BLaER1 (cell line): ENCODE measurements at regions not wholly inside any gene's neighbourhood (a gene's known extent, or its start where the extent isn't known, plus 50 kb on each side); places are given as distances from the start of the nearest gene placed in this dataset.

Experiments
- H3K27ac ChIP-seq: shearing (Covaris generic); formaldehyde crosslinking; 2 replicates; pipeline ENCODE4 v1.8.1; 2022
- H3K27me3 ChIP-seq: shearing (Covaris generic); formaldehyde crosslinking; 2 replicates; pipeline ENCODE4 v1.8.1; 2022
- H3K36me3 ChIP-seq: shearing (Covaris generic); formaldehyde crosslinking; 2 replicates; pipeline ENCODE4 v1.8.1; 2022
- H3K4me1 ChIP-seq: shearing (Covaris generic); formaldehyde crosslinking; 2 replicates; pipeline ENCODE4 v1.8.1; 2022
- H3K4me2 ChIP-seq: shearing (Covaris generic); formaldehyde crosslinking; 2 replicates; pipeline ENCODE4 v1.8.1; 2022
- H3K4me3 ChIP-seq: shearing (Covaris generic); formaldehyde crosslinking; 2 replicates; pipeline ENCODE4 v1.8.1; 2022
- H3K9ac ChIP-seq: shearing (Covaris generic); formaldehyde crosslinking; 2 replicates; pipeline ENCODE4 v1.8.1; 2022
- H3K9me3 ChIP-seq: shearing (Covaris generic); formaldehyde crosslinking; 2 replicates; pipeline ENCODE4 v1.8.1; 2022
- H4K20me1 ChIP-seq: shearing (Covaris generic); formaldehyde crosslinking; 2 replicates; pipeline ENCODE4 v1.8.1; 2022
- Cebpa-rat ChIP-seq: shearing (Covaris generic); IDR thresholded peaks from 2 replicates; pipeline ENCODE4 v1.8.1; 2022

DNA sequence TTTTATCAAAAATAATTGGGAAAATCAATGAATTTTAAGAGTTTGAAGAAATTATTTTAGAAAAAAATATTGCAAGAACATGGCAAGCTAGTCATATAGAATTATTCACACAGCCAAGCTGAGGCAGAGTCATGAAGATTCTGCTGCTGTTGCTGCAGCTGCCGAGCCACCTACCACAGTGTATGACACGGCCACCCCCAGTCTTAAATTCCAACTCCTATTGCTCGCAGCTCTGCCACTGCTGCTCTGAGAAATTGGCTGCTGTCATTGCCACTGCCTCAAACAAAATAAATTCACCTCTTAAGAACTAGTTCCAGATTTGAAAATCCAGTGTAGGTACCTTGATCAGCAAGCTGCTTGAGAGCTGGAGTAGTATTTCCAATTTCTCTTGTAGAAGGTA is 1318.8 kb upstream of the ACO1 start:
- no peak overlapping the region for H3K4me3 ChIP-seq
- no peaks in the 10 kb centered on the region for H3K27me3 ChIP-seq
- no peaks in the 10 kb centered on the region for H4K20me1 ChIP-seq

DNA sequence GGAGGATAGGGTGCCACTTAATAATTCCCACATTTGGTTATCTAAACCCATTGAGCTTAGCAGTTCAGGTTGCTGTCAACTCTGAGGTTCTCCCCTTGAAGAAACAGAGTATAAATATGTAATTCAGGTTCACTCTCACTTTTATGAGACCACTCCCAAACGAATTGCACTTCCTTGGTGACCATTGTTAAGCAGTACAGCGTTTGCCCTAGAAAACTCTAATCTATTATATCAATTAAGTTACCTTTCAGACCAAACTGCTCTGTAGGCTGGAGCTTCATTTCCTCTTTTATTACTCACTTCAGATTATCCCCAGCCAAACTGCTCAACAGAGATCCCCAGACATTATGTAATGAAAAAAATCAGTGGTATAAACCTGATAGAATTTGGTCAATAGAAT is 1317.0 kb upstream of the ACO1 start:
- TF ChIP-seq Cebpa-rat = no peak
- Histone ChIP-seq H3K9ac (no peak overlapping the region), H4K20me1 (no peaks in the 10 kb centered on the region), H3K27me3 (no peaks in the 10 kb centered on the region), H3K9me3 (no peaks in the 10 kb centered on the region), H3K27ac (no peak overlapping the region), H3K4me1 (no peaks in the 10 kb centered on the region), H3K4me3 (no peak overlapping the region), H3K4me2 (no peak overlapping the region), H3K36me3 (no peaks in the 10 kb centered on the region)

More for the DNA sequence above, 1318.8 kb upstream of the ACO1 start:
- Histone ChIP-seq H3K9me3 (no peaks in the 10 kb centered on the region), H3K4me2 (no peak overlapping the region), H3K27ac (no peak overlapping the region), H3K9ac (no peak overlapping the region), H3K4me1 (no peaks in the 10 kb centered on the region), H3K36me3 (no peaks in the 10 kb centered on the region)
- no peak for TF ChIP-seq Cebpa-rat

DNA sequence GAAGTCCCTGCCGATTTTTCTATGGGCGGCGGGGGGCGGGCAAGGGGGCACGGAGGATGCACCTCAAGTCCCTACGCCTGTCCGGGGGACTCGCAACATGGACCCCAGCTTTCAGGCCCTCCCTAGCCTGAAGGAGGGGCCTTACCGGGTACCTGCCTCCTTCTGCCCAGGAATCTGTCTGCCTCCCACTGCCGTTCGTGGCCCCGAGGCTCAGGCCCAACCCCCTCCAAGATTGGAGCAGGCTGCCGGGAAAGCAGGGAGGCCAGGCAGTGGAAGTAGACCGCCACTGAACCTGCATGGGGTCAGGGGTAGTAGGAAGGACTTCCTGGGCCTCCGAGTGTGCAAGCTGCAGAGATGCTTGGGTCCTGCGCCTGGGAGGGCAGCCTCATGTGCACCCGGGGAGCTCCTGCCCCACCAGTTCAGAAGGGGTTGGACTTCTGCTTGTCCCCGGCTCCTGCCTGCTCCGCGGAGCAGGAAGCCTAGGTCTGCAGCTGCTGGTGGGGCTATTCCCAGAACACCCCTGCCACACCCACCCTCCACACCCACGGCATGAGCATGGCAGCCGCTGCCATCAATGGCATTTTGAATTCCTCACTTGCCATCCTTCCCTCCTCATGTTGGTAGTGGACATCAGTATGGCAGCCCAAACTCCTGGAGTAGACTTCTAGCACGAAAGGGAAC is 1312.7 kb upstream of the ACO1 start:
- TF ChIP-seq Cebpa-rat = no peak
- no peak overlapping the region for H3K27ac ChIP-seq
- no peak overlapping the region for H3K4me2 ChIP-seq
- H3K27me3 ChIP-seq = no peaks in the 10 kb centered on the region
- no peaks in the 10 kb centered on the region for H4K20me1 ChIP-seq
- no peaks in the 10 kb centered on the region for H3K4me1 ChIP-seq
- H3K36me3 ChIP-seq = no peaks in the 10 kb centered on the region
- no peaks in the 10 kb centered on the region for H3K9me3 ChIP-seq
- H3K9ac ChIP-seq = no peak overlapping the region
- no peak overlapping the region for H3K4me3 ChIP-seq

DNA sequence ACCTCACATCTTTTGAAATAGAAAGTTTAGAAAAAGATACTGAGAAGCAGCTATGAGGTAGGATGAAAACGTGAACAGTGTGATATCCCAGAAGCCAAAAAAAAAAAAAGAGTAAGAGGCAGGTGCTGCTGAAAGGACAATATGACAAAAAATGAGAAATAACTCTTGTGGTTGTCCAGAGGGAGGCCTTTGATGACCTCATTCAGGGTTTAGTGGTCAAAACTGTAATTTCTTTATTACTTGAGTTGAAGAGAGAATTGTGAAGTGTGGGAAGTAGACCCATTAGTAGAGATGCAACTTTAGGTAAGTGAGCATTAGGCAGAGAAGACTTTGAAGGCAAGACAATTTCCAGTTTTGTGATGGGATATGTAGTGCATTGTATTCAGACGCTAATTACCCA is 1306.3 kb upstream of the ACO1 start:
- H3K27ac ChIP-seq = no peak overlapping the region
- no peaks in the 10 kb centered on the region for H3K36me3 ChIP-seq
- H3K4me3 ChIP-seq = no peak overlapping the region
- no peak overlapping the region for H3K4me2 ChIP-seq
- no peaks in the 10 kb centered on the region for H3K4me1 ChIP-seq
- no peaks in the 10 kb centered on the region for H3K9me3 ChIP-seq
- no peak for TF ChIP-seq Cebpa-rat
- H3K27me3 ChIP-seq = no peaks in the 10 kb centered on the region
- H3K9ac ChIP-seq = no peak overlapping the region
- no peaks in the 10 kb centered on the region for H4K20me1 ChIP-seq

DNA sequence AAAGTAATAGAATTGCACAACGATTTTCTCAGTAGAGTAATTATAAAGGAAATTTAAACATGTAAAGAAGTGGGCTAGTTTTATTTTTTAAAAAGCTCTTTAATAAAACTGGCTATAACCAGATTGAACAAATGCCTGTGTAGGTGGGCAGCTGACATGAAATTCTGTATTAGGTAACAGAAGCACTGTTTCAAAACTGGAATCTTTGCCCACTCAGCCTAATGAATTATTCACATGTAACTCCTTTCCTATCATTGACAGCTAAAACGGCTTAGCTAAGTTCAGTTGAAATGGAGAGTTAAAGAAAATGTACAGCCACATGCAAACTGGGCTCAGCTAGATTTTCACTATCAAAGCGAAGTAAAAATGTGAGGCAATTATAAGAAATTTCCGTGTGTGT is 1300.1 kb upstream of the ACO1 start:
- Histone ChIP-seq H3K4me3 (no peak overlapping the region), H3K4me1 (no peaks in the 10 kb centered on the region), H3K27ac (no peak overlapping the region), H3K9me3 (no peaks in the 10 kb centered on the region), H3K27me3 (no peaks in the 10 kb centered on the region), H3K4me2 (no peak overlapping the region), H4K20me1 (no peaks in the 10 kb centered on the region), H3K9ac (no peak overlapping the region), H3K36me3 (no peaks in the 10 kb centered on the region)
- TF ChIP-seq Cebpa-rat = no peak

DNA sequence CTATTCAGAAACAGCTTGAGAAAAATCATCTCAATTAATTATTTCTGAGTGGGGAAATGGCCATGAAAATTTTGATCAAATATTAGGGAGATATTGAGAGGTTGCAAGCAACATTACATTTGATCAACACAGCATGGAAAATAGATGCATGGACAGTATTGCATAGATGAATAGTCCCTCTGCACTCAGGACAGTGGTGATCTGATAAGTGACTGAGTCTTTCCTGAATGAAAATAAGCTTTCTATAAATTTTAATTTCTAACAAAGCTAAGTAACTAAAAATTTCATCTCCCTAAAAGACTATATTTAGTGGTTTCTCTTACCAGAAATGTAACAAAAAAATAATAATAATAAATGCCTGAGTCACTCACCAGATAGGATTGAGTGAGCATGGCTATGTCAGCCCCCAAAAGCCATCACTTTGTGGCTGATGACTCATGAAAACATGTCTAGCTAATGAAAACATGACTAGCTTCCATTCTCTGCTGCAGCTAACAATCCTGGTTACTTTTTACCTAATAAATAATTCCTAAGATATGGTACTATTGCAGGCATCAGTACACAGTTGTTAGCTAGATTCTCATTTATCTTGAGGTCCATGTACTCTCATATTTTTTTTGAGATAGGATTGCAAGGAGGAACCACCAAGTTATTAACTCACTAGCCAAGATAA is 1294.8 kb upstream of the ACO1 start:
- no peaks in the 10 kb centered on the region for H4K20me1 ChIP-seq
- TF ChIP-seq Cebpa-rat = no peak
- no peak overlapping the region for H3K9ac ChIP-seq
- H3K27me3 ChIP-seq = no peaks in the 10 kb centered on the region
- no peaks in the 10 kb centered on the region for H3K9me3 ChIP-seq
- H3K27ac ChIP-seq = no peak overlapping the region
- H3K4me3 ChIP-seq = no peak overlapping the region
- no peaks in the 10 kb centered on the region for H3K4me1 ChIP-seq
- no peaks in the 10 kb centered on the region for H3K36me3 ChIP-seq
- H3K4me2 ChIP-seq = no peak overlapping the region

DNA sequence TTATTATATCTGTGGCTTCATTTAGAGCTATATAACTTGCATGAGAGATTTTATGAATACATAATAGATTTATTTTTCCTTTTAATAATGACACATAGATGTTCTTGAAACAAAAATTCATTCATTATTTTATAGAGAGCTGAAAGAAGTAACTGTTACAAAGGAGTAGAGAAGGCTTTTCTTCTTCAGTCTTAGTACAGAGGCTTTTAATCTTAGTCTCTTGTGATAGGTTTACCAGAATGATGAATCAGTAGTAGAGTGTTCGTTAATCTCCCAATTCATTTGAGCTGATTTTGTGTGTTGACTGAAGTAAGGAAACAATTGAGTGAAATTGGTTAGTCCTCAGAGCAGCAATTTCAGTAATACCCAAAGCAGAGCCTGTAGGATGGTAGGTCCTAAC is 1284.1 kb upstream of the ACO1 start:
- Histone ChIP-seq H3K4me1 (peaks cover 8% of the 10 kb centered on the region), H4K20me1 (no peaks in the 10 kb centered on the region), H3K9ac (no peak overlapping the region), H3K36me3 (no peaks in the 10 kb centered on the region), H3K9me3 (no peaks in the 10 kb centered on the region), H3K4me2 (no peak overlapping the region), H3K27ac (no peak overlapping the region), H3K27me3 (no peaks in the 10 kb centered on the region), H3K4me3 (no peak overlapping the region)
- TF ChIP-seq Cebpa-rat = no peak

DNA sequence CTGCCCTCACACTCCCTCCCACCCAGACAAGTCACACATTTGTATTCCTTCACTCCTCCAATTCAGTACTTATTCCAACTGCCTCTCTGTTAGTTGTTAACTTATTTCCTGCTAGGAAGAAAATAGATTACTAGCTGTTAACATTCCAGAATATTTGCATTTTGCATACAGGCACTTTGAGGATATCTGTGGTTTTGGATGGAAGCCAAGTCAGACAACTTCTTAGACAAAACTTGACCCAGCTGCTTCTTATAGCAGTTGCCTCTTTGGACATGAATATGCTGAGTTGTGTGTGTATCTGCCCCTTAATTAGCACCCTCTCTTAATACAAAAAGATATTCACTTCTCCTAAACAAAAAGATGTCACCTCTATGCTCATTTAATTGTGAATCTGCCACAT is 1280.6 kb upstream of the ACO1 start:
- no peaks in the 10 kb centered on the region for H3K9me3 ChIP-seq
- TF ChIP-seq Cebpa-rat = no peak

DNA sequence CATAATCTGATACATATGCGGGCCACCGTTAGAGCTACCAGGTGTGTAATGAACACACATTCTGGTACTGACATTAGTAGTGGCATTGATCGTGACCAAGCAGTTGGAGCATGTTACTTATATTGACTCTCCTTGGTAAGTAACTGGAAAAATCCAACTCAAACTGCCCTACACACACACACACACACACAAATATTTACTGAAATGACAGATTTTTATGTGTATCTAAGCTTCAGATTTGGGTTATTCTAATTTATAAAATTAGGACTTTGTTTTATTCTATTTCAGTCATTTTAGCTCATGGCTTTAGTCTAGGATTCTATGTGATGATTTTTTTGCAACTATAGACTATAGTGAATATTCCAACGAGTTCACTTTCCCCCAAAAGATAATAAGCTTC is 1280.2 kb upstream of the ACO1 start:
- Histone ChIP-seq H3K9me3 (no peaks in the 10 kb centered on the region), H3K36me3 (no peaks in the 10 kb centered on the region), H3K9ac (no peak overlapping the region), H3K4me1 (peaks cover 8% of the 10 kb centered on the region), H3K4me3 (no peak overlapping the region), H4K20me1 (no peaks in the 10 kb centered on the region), H3K27ac (no peak overlapping the region), H3K4me2 (0 out of 2 replicates have a peak overlapping the region, but pooled peaks have one; percentile 7), H3K27me3 (no peaks in the 10 kb centered on the region)
- no peak for TF ChIP-seq Cebpa-rat

More for the DNA sequence above, 1280.6 kb upstream of the ACO1 start:
- H3K27me3 ChIP-seq = no peaks in the 10 kb centered on the region
- H3K4me1 ChIP-seq = peaks cover 8% of the 10 kb centered on the region
- H3K4me3 ChIP-seq = no peak overlapping the region
- H3K4me2 ChIP-seq = peak overlapping the region; percentile 7; the same call in 1 of the 2 replicates
- no peaks in the 10 kb centered on the region for H4K20me1 ChIP-seq
- no peak overlapping the region for H3K27ac ChIP-seq
- no peaks in the 10 kb centered on the region for H3K36me3 ChIP-seq
- no peak overlapping the region for H3K9ac ChIP-seq

DNA sequence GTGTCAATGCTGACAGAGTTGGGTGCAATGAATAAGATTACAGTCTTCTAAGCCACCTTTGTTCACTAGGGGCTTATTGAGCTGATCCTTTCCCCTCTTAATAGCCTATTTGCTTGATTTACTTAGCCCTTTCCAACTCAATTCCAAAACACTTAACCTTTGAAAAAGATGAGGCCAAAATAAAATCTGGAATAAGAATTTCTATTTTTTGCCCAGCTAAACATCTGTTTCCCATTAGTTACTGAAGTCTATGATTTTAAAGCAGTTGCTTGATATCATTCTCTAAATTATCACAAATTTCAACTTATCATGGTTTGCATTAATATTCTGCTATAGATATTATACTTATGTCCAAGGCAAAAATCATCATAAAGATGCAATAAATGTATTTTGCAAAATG is 1272.0 kb upstream of the ACO1 start:
- no peak for TF ChIP-seq Cebpa-rat
- H3K4me3 ChIP-seq = no peak overlapping the region
- no peaks in the 10 kb centered on the region for H3K9me3 ChIP-seq

More for the DNA sequence above, 1272.0 kb upstream of the ACO1 start:
- no peaks in the 10 kb centered on the region for H4K20me1 ChIP-seq
- H3K9ac ChIP-seq = no peak overlapping the region
- H3K36me3 ChIP-seq = no peaks in the 10 kb centered on the region
- no peak overlapping the region for H3K4me2 ChIP-seq
- no peak overlapping the region for H3K27ac ChIP-seq
- H3K27me3 ChIP-seq = no peaks in the 10 kb centered on the region
- H3K4me1 ChIP-seq = no peaks in the 10 kb centered on the region
